Hepatocyte (in vitro differentiated cells): ENCODE measurements at regions not wholly inside any gene's neighbourhood (a gene's known extent, or its start where the extent isn't known, plus 50 kb on each side); places are given as distances from the start of the nearest gene placed in this dataset.

Source experiments
- DNase-seq: peaks from one replicate; pipeline ENCODE4 v3.0.0-alpha.2; 2016; ENCODE audit warnings: low spot score
- H2AFZ ChIP-seq: fragments of 200-600 bp; sonication (generic); 2 replicates; pipeline ENCODE4 v1.6.0; 2016; ENCODE audit warnings: antibody characterized with exemption, mild to moderate bottlenecking
- H3K27ac ChIP-seq: fragments of 200-600 bp; sonication (generic); 2 replicates; pipeline ENCODE4 v1.5.1; 2016; ENCODE audit warnings: mild to moderate bottlenecking
- H3K27me3 ChIP-seq: fragments of 200-600 bp; sonication (generic); 2 replicates; pipeline ENCODE4 v1.6.1; 2016
- H3K36me3 ChIP-seq: fragments of 200-600 bp; sonication (generic); replicated peaks from 2 replicates; pipeline ENCODE4 v1.5.1; 2016; ENCODE audit warnings: low read depth; ENCODE audit not compliant: insufficient read depth
- H3K4me1 ChIP-seq: fragments of 200-600 bp; sonication (generic); 2 replicates; pipeline ENCODE4 v1.5.1; 2016; ENCODE audit warnings: mild to moderate bottlenecking, moderate library complexity; ENCODE audit not compliant: insufficient read depth
- H3K4me2 ChIP-seq: fragments of 200-600 bp; sonication (generic); 2 replicates; pipeline ENCODE4 v1.6.0; 2016
- H3K4me3 ChIP-seq: fragments of 200-600 bp; sonication (generic); 2 replicates; pipeline ENCODE4 v1.5.1; 2016; ENCODE audit warnings: mild to moderate bottlenecking
- H3K79me2 ChIP-seq: fragments of 200-600 bp; sonication (generic); 2 replicates; pipeline ENCODE4 v1.6.0; 2017; ENCODE audit warnings: mild to moderate bottlenecking
- H3K9me2 ChIP-seq: fragments of 200-600 bp; sonication (generic); replicated peaks from 2 replicates; pipeline ENCODE4 v1.6.0; 2017; ENCODE audit warnings: mild to moderate bottlenecking; ENCODE audit not compliant: insufficient read depth
- H3K9me3 ChIP-seq: fragments of 200-600 bp; sonication (generic); 2 replicates; pipeline ENCODE4 v1.5.1; 2016; ENCODE audit warnings: low read depth, mild to moderate bottlenecking
- H4K20me1 ChIP-seq: fragments of 200-600 bp; sonication (generic); 2 replicates; pipeline ENCODE4 v1.6.0; 2016; ENCODE audit warnings: mild to moderate bottlenecking; ENCODE audit not compliant: insufficient read depth, poor library complexity, severe bottlenecking
- EZH2 ChIP-seq: fragments of 200-600 bp; sonication (generic); IDR thresholded peaks from 2 replicates; pipeline ENCODE4 v1.6.1; 2016; ENCODE audit warnings: antibody characterized with exemption, mild to moderate bottlenecking, borderline replicate concordance
- EZH2phosphoT487 ChIP-seq: fragments of 200-600 bp; sonication (generic); IDR thresholded peaks from one replicate; pipeline ENCODE4 v1.6.1; 2018; ENCODE audit warnings: antibody characterized with exemption, mild to moderate bottlenecking, low read depth, moderate library complexity; ENCODE audit not compliant: unreplicated experiment, severe bottlenecking
- WGBS: methylation state at CpG from one replicate; pipeline ENCODE4 v1.1.6; 2016; ENCODE audit warnings: low lambda C conversion rate; ENCODE audit errors: missing lambda C conversion rate; 5-methylcytosine and 5-hydroxymethylcytosine counted together
- TF ChIP-seq, protein P1 (sequence below): fragments of 200-600 bp; sonication (generic); IDR thresholded peaks from 2 replicates; pipeline ENCODE4 v1.5.1; 2016; ENCODE audit warnings: antibody characterized with exemption, mild to moderate bottlenecking; ENCODE audit not compliant: poor library complexity

- Histone ChIP-seq H3K4me1 (peaks cover 11% of the 10 kb centered on the region), H3K9me2 (no peaks in the 10 kb centered on the region), H3K4me3 (no peak overlapping the region), H3K79me2 (no peaks in the 10 kb centered on the region), H3K36me3 (no peaks in the 10 kb centered on the region), H3K27me3 (no peaks in the 10 kb centered on the region), H2AFZ (no peak overlapping the region), H3K27ac (peak overlapping the region; percentile 60), H3K4me2 (peak overlapping the region; percentile 3), H3K9me3 (no peaks in the 10 kb centered on the region), H4K20me1 (no peaks in the 10 kb centered on the region)
- no peak for TF ChIP-seq EZH2
- TF ChIP-seq EZH2phosphoT487 = no peak
- TF ChIP-seq, protein P1, sequence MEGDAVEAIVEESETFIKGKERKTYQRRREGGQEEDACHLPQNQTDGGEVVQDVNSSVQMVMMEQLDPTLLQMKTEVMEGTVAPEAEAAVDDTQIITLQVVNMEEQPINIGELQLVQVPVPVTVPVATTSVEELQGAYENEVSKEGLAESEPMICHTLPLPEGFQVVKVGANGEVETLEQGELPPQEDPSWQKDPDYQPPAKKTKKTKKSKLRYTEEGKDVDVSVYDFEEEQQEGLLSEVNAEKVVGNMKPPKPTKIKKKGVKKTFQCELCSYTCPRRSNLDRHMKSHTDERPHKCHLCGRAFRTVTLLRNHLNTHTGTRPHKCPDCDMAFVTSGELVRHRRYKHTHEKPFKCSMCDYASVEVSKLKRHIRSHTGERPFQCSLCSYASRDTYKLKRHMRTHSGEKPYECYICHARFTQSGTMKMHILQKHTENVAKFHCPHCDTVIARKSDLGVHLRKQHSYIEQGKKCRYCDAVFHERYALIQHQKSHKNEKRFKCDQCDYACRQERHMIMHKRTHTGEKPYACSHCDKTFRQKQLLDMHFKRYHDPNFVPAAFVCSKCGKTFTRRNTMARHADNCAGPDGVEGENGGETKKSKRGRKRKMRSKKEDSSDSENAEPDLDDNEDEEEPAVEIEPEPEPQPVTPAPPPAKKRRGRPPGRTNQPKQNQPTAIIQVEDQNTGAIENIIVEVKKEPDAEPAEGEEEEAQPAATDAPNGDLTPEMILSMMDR = no peak
- WGBS = 48% methylated on average over 5 of the region's 5 CpGs
- peak; percentile 23 for DNase-seq
Observed at GRCh38 chr15:96123630-96124187, 206.8 kb upstream of the NR2F2 start.

- no peaks in the 10 kb centered on the region for H3K36me3 ChIP-seq
- H2AFZ ChIP-seq = no peak overlapping the region
- H3K9me3 ChIP-seq = no peaks in the 10 kb centered on the region
- TF ChIP-seq, protein P1 = no peak
- TF ChIP-seq EZH2 (no peak), EZH2phosphoT487 (no peak)
- H3K27me3 ChIP-seq = no peaks in the 10 kb centered on the region
- H3K79me2 ChIP-seq = no peaks in the 10 kb centered on the region
- H3K27ac ChIP-seq = peak overlapping the region; percentile 52
- DNase-seq = no peak
- H3K4me1 ChIP-seq = peaks cover 11% of the 10 kb centered on the region
- H3K4me3 ChIP-seq = no peak overlapping the region
- H3K4me2 ChIP-seq = no peak overlapping the region
- no peaks in the 10 kb centered on the region for H4K20me1 ChIP-seq
- WGBS = 95% methylated on average over 5 of the region's 5 CpGs
- no peaks in the 10 kb centered on the region for H3K9me2 ChIP-seq
Observed at GRCh38 chr15:96124436-96124835, 206.1 kb upstream of the NR2F2 start.

DNA sequence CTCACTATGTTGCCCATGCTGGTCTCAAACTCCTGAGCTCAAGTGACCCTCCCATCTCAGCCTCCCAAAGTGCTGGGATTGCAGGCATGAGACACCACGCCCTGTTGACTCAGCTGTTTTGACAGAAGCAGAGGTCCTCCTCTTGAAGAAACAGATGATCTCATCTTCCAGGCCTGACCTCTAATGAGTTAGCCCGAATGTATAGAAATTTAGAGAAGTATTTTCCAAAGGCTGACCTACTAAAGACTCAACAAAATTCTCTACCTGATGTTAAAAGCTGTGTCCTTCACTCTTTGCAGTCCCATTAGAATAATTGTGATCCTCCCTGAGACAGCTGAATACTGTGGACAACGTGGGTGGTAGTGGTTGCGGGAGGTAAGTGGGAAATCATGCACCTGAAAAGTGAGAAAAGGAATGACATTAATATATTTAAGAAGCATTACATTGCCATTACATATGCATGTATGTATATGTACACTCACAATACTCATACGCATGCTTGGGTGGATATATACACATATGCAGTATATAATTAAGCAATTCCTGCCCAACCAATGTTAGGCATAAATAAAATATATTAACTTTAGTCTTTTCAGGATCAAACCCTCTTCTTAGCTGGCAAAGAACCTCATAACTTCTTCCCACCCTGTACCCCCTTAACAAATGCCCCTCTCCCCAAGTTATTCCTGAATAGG lies 204.6 kb upstream of the NR2F2 start:
- Histone ChIP-seq H4K20me1 (no peaks in the 10 kb centered on the region), H3K36me3 (no peaks in the 10 kb centered on the region), H2AFZ (no peak overlapping the region), H3K27ac (no peak overlapping the region), H3K4me2 (no peak overlapping the region), H3K4me1 (peaks cover 11% of the 10 kb centered on the region), H3K79me2 (no peaks in the 10 kb centered on the region), H3K4me3 (no peak overlapping the region), H3K9me2 (no peaks in the 10 kb centered on the region), H3K9me3 (no peaks in the 10 kb centered on the region), H3K27me3 (no peaks in the 10 kb centered on the region)
- 85% methylated on average over 5 of the region's 5 CpGs for WGBS
- TF ChIP-seq, protein P1 = no peak
- TF ChIP-seq EZH2 (no peak), EZH2phosphoT487 (no peak)
- no peak for DNase-seq
